ES-I3 (cell line): ENCODE measurements at regions not wholly inside any gene's neighbourhood (a gene's known extent, or its start where the extent isn't known, plus 50 kb on each side); places are given as distances from the start of the nearest gene placed in this dataset.

Experiments used
- H3K36me3 ChIP-seq: 2 replicates; pipeline ENCODE4 v1.6.1; 2013; ENCODE audit warnings: mild to moderate bottlenecking, low read length, control low read depth, moderate library complexity; ENCODE audit not compliant: insufficient read depth
- H3K4me1 ChIP-seq: 2 replicates; pipeline ENCODE4 v1.6.1; 2013; ENCODE audit warnings: mild to moderate bottlenecking, control low read depth, low read length; ENCODE audit not compliant: insufficient read depth
- H3K9ac ChIP-seq: 2 replicates; pipeline ENCODE4 v1.6.1; 2013; ENCODE audit warnings: low read depth, mild to moderate bottlenecking, low read length, moderate library complexity
- H3K9me3 ChIP-seq: 2 replicates; pipeline ENCODE4 v1.6.1; 2013; ENCODE audit warnings: mild to moderate bottlenecking, low read length, moderate library complexity; ENCODE audit not compliant: control insufficient read depth, insufficient read depth

- Histone ChIP-seq H3K9ac (no peak overlapping the region), H3K36me3 (no peaks in the 10 kb centered on the region), H3K9me3 (no peaks in the 10 kb centered on the region), H3K4me1 (no peaks in the 10 kb centered on the region)
Observed at GRCh38 chr13:62997038-62997599, 1581.5 kb upstream of the PCDH20 start.

GRCh38 chr13:62973804-62974203, 1558.2 kb upstream of the PCDH20 start:
- H3K9ac ChIP-seq, result no peak overlapping the region
- H3K36me3 ChIP-seq, result no peaks in the 10 kb centered on the region
- H3K4me1 ChIP-seq, result no peaks in the 10 kb centered on the region
- no peaks in the 10 kb centered on the region for H3K9me3 ChIP-seq

- no peak overlapping the region for H3K9ac ChIP-seq
- no peaks in the 10 kb centered on the region; the same call in 1 of the 2 replicates for H3K9me3 ChIP-seq
- H3K4me1 ChIP-seq, result no peaks in the 10 kb centered on the region
- no peaks in the 10 kb centered on the region for H3K36me3 ChIP-seq
Observed at GRCh38 chr13:62964522-62964921, 1548.9 kb upstream of the PCDH20 start.

GRCh38 chr13:62960723-62961122, 1545.1 kb upstream of the PCDH20 start:
- H3K9me3 ChIP-seq, result no peaks in the 10 kb centered on the region; the same call in 1 of the 2 replicates
- no peaks in the 10 kb centered on the region for H3K36me3 ChIP-seq
- H3K9ac ChIP-seq, result no peak overlapping the region
- H3K4me1 ChIP-seq, result no peaks in the 10 kb centered on the region

- no peaks in the 10 kb centered on the region for H3K9me3 ChIP-seq
- H3K36me3 ChIP-seq, result no peaks in the 10 kb centered on the region
- H3K4me1 ChIP-seq, result no peaks in the 10 kb centered on the region
- no peak overlapping the region for H3K9ac ChIP-seq
Observed at GRCh38 chr13:62933809-62934208, 1518.2 kb upstream of the PCDH20 start.

- Histone ChIP-seq H3K36me3 (no peaks in the 10 kb centered on the region), H3K9ac (no peak overlapping the region), H3K9me3 (no peaks in the 10 kb centered on the region), H3K4me1 (no peaks in the 10 kb centered on the region)
Observed at GRCh38 chr13:62932256-62932883, 1516.7 kb upstream of the PCDH20 start.

- Histone ChIP-seq H3K4me1 (no peaks in the 10 kb centered on the region), H3K9me3 (no peaks in the 10 kb centered on the region), H3K36me3 (no peaks in the 10 kb centered on the region), H3K9ac (no peak overlapping the region)
Observed at GRCh38 chr13:62931853-62932252, 1516.2 kb upstream of the PCDH20 start.

- Histone ChIP-seq H3K9me3 (no peaks in the 10 kb centered on the region), H3K4me1 (no peaks in the 10 kb centered on the region), H3K36me3 (no peaks in the 10 kb centered on the region), H3K9ac (no peak overlapping the region)
Observed at GRCh38 chr13:62924395-62924794, 1508.7 kb upstream of the PCDH20 start.

GRCh38 chr13:62920159-62920558, 1504.5 kb upstream of the PCDH20 start:
- H3K9me3 ChIP-seq, result no peaks in the 10 kb centered on the region
- H3K4me1 ChIP-seq, result no peaks in the 10 kb centered on the region
- H3K36me3 ChIP-seq, result no peaks in the 10 kb centered on the region
- H3K9ac ChIP-seq, result no peak overlapping the region

GRCh38 chr13:62919491-62919890, 1503.8 kb upstream of the PCDH20 start:
- H3K9me3 ChIP-seq, result no peaks in the 10 kb centered on the region
- H3K9ac ChIP-seq, result no peak overlapping the region
- no peaks in the 10 kb centered on the region for H3K36me3 ChIP-seq
- no peaks in the 10 kb centered on the region for H3K4me1 ChIP-seq

GRCh38 chr13:62910541-62911060, 1495.0 kb upstream of the PCDH20 start:
- Histone ChIP-seq H3K9me3 (no peaks in the 10 kb centered on the region), H3K4me1 (no peaks in the 10 kb centered on the region), H3K36me3 (no peaks in the 10 kb centered on the region), H3K9ac (no peak overlapping the region)

GRCh38 chr13:62908321-62908720, 1492.7 kb upstream of the PCDH20 start:
- Histone ChIP-seq H3K9ac (no peak overlapping the region), H3K9me3 (no peaks in the 10 kb centered on the region), H3K36me3 (no peaks in the 10 kb centered on the region), H3K4me1 (no peaks in the 10 kb centered on the region)

GRCh38 chr13:62906896-62907295, 1491.2 kb upstream of the PCDH20 start:
- H3K9ac ChIP-seq, result no peak overlapping the region
- H3K36me3 ChIP-seq, result no peaks in the 10 kb centered on the region
- H3K9me3 ChIP-seq, result no peaks in the 10 kb centered on the region
- no peaks in the 10 kb centered on the region for H3K4me1 ChIP-seq

- H3K36me3 ChIP-seq, result no peaks in the 10 kb centered on the region
- no peaks in the 10 kb centered on the region for H3K4me1 ChIP-seq
- H3K9me3 ChIP-seq, result no peaks in the 10 kb centered on the region
- no peak overlapping the region for H3K9ac ChIP-seq
Observed at GRCh38 chr13:62906469-62906868, 1490.8 kb upstream of the PCDH20 start.

GRCh38 chr13:62887046-62887445, 1471.4 kb upstream of the PCDH20 start:
- Histone ChIP-seq H3K9me3 (no peaks in the 10 kb centered on the region), H3K36me3 (no peaks in the 10 kb centered on the region), H3K4me1 (no peaks in the 10 kb centered on the region), H3K9ac (no peak overlapping the region)
